Ascending aorta (tissue), 2 donors: ENCODE measurements at regions not wholly inside any gene's neighbourhood (a gene's known extent, or its start where the extent isn't known, plus 50 kb on each side); places are given as distances from the start of the nearest gene placed in this dataset.

Experiments used
- DNase-seq, 2 donors: peaks; one replicate each; pipeline ENCODE4 v3.0.0-alpha.2; 2019; ENCODE audit warnings: low spot score in 2 of 2
- H3K27ac ChIP-seq, 2 donors: fragments of 200-600 bp; sonication (generic); one replicate each; pipeline ENCODE4 v1.5.1; 2016 to 2017; ENCODE audit warnings: mild to moderate bottlenecking in 1 of 2
- H3K27me3 ChIP-seq: fragments of 200-600 bp; sonication (generic); one replicate; pipeline ENCODE4 v1.5.1; 2017
- H3K36me3 ChIP-seq, 2 donors: fragments of 200-600 bp; sonication (generic); one replicate each; pipeline ENCODE4 v1.5.1; 2016
- H3K4me1 ChIP-seq, 2 donors: fragments of 200-600 bp; sonication (generic); one replicate each; pipeline ENCODE4 v1.5.1; 2016 to 2017; ENCODE audit warnings: mild to moderate bottlenecking in 1 of 2
- H3K4me3 ChIP-seq, 2 donors: fragments of 200-600 bp; sonication (generic); one replicate each; pipeline ENCODE4 v1.5.1; 2016 to 2017; ENCODE audit warnings: mild to moderate bottlenecking in 1 of 2
- H3K9me3 ChIP-seq, 2 donors: fragments of 200-600 bp; sonication (generic); one replicate each; pipeline ENCODE4 v1.5.1; 2016
- CTCF ChIP-seq, 3 experiments: fragments of 200-600 bp in 2 of 3; fragments of 450-650 bp in 1 of 3; sonication (generic) in 2 of 3; IDR thresholded peaks; one replicate each; pipeline ENCODE4 v1.5.1; 2016 to 2019; ENCODE audit warnings: antibody characterized with exemption in 3 of 3, mild to moderate bottlenecking in 1 of 3, moderate library complexity in 1 of 3
- intact Hi-C: fragments of 100-400 bp; cut with DNase I; formaldehyde crosslinking; loops from one replicate; pipeline ENCODE4 v1.15.1; 2023

- DNase-seq, result no peak
- no peaks in the 10 kb centered on the region for H3K36me3 ChIP-seq
- TF ChIP-seq CTCF (IDR thresholded peaks at IDR 0.05), result no peak
- intact Hi-C loops, result no loop called here
- H3K4me3 ChIP-seq, result no peak overlapping the region
- peak overlapping the region; percentile 72 to 76 for H3K27ac ChIP-seq
- peaks cover 9 to 24% of the 10 kb centered on the region in 2 donors for H3K4me1 ChIP-seq
- H3K9me3 ChIP-seq, result no peaks in the 10 kb centered on the region
- H3K27me3 ChIP-seq, result no peaks in the 10 kb centered on the region
Observed at GRCh38 chr6:12403947-12404647, 113.9 kb downstream of the EDN1 start.

- Histone ChIP-seq H3K27ac (peak overlapping the region in 1 of 2 donors; percentile 72), H3K27me3 (no peaks in the 10 kb centered on the region), H3K36me3 (no peaks in the 10 kb centered on the region), H3K4me1 (peaks cover 9 to 24% of the 10 kb centered on the region in 2 donors), H3K9me3 (no peaks in the 10 kb centered on the region), H3K4me3 (no peak overlapping the region)
- intact Hi-C loops, result no loop called here
- DNase-seq, result no peak
- TF ChIP-seq CTCF (IDR thresholded peaks at IDR 0.05), result no peak
Observed at GRCh38 chr6:12404651-12405050, 114.5 kb downstream of the EDN1 start.

- DNase-seq, result no peak
- intact Hi-C loops, result no loop called here
- H3K27me3 ChIP-seq, result no peaks in the 10 kb centered on the region
Observed at GRCh38 chr6:12408752-12409151, 118.6 kb downstream of the EDN1 start.

GRCh38 chr6:12410946-12411345, 120.8 kb downstream of the EDN1 start:
- no peaks in the 10 kb centered on the region for H3K27me3 ChIP-seq
- no peaks in the 10 kb centered on the region for H3K36me3 ChIP-seq
- no peak for TF ChIP-seq CTCF (IDR thresholded peaks at IDR 0.05)
- H3K9me3 ChIP-seq, result no peaks in the 10 kb centered on the region
- intact Hi-C loops, result no loop called here
- H3K4me3 ChIP-seq, result no peak overlapping the region
- no peak for DNase-seq
- H3K4me1 ChIP-seq, result peaks cover 0 to 5% of the 10 kb centered on the region in 2 donors
- no peak overlapping the region for H3K27ac ChIP-seq

More at GRCh38 chr6:12408752-12409151, 118.6 kb downstream of the EDN1 start:
- Histone ChIP-seq H3K9me3 (no peaks in the 10 kb centered on the region), H3K4me1 (peaks cover 2 to 6% of the 10 kb centered on the region in 2 donors), H3K36me3 (no peaks in the 10 kb centered on the region), H3K4me3 (no peak overlapping the region), H3K27ac (no peak overlapping the region)
- TF ChIP-seq CTCF (IDR thresholded peaks at IDR 0.05), result no peak

GRCh38 chr6:12414096-12414675, 124.0 kb downstream of the EDN1 start:
- H3K4me1 ChIP-seq, result peaks cover 0 to 5% of the 10 kb centered on the region in 2 donors
- no peaks in the 10 kb centered on the region for H3K36me3 ChIP-seq
- H3K9me3 ChIP-seq, result no peaks in the 10 kb centered on the region
- DNase-seq, result no peak
- no peak overlapping the region for H3K27ac ChIP-seq
- TF ChIP-seq CTCF (IDR thresholded peaks at IDR 0.05), result no peak
- H3K27me3 ChIP-seq, result no peaks in the 10 kb centered on the region
- H3K4me3 ChIP-seq, result no peak overlapping the region
- intact Hi-C loops, result no loop called here
